ENCODE measurements at regions not wholly inside any gene's neighbourhood (a gene's known extent, or its start where the extent isn't known, plus 50 kb on each side); places are given as distances from the start of the nearest gene placed in this dataset.

DNA sequence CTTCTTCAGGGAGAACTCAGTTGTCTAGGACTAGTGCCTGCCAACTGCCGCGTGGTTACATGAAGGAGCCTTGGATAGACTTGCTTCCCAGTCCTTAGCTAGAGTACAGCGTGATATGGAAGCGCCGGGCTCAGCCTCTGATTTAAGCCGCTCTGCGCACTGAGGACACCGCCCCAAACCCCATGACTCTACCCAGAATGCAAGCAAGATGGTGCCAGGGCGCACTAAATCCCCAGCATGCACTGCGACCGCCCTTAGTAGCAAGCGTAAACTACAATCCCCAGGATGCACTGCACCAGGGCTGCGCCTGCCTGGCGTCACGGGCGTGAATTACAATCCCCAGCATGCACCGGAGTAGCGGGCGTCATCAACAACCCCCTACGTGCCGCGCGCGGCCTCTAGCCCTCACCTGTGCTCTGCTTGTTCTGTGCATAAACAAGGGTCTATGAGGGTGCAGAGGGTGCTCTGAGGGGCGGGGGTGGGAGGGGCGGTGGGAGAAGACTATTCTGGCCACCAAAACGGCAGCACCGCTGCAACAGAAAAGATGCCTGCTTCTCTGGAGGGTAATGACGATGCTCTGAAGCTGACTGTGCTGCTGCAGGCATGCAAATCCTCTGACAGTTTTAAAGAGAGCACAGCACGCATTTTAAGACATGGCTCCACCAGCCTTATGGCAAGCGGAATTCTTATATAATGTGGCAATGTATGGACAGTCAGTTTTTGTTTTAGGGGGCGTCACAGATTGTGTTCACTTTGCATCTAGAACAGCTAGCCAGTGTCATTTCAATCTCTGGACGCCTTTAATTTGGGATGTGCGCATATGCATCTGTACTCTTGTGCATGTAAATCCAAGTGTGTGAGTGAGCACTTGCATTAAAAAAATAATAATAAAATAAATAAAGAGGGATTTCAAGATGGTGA is 282.5 kb upstream of the MYT1L start:
- Mint-ChIP-seq H3K27me3 (peaks cover 13% of the 10 kb centered on the region), H3K27ac (peak overlapping the region; percentile 82)

DNA sequence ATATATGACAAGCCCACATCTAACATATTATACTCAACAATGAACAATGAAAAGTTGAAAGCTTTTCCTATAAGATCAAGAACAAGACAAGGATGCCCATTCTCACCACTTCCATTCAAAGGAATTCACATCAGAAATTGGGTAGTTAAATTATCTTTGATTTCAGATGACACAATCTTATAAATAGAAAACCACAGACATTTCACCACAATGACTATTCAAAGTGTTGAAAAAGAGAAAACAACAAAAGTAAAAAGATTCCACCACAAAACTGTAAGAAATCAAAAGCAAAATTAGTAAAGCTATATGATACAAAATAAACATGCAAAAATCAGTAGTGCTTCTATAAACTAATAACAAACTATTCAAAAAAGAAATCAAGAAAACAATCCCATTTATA is 279.7 kb upstream of the MYT1L start:
- no peak overlapping the region for H3K27ac Mint-ChIP-seq
- DNase-seq: no peak
- intact Hi-C loops (cut with micrococcal nuclease): loop anchor here (5.0 to 10.0 kb wide), 2 partner anchors 767 to 964 kb away; partner anchors contain the start of genes EIPR1, RPS7 and TRAPPC12
- peaks cover 9% of the 10 kb centered on the region for H3K9me3 Mint-ChIP-seq
- no peak overlapping the region for H3K4me3 Mint-ChIP-seq
- peaks cover 4% of the 10 kb centered on the region for H3K4me1 Mint-ChIP-seq
- H3K36me3 Mint-ChIP-seq (ENCODE audit: low read depth): peaks cover 3% of the 10 kb centered on the region
- H3K27me3 Mint-ChIP-seq: peaks cover 2% of the 10 kb centered on the region

More for the DNA sequence above, 282.5 kb upstream of the MYT1L start:
- H3K36me3 Mint-ChIP-seq (ENCODE audit: low read depth): peaks cover 3% of the 10 kb centered on the region
- DNase-seq: peak; percentile 97
- peak overlapping the region; percentile 84 for H3K4me3 Mint-ChIP-seq
- peaks cover 9% of the 10 kb centered on the region for H3K9me3 Mint-ChIP-seq
- intact Hi-C loops (cut with micrococcal nuclease): loop anchor here (1.0 to 10.0 kb wide), 4 partner anchors 33 to 961 kb away; partner anchors contain the start of genes EIPR1, RPS7 and TRAPPC12
- peaks cover 4% of the 10 kb centered on the region for H3K4me1 Mint-ChIP-seq

DNA sequence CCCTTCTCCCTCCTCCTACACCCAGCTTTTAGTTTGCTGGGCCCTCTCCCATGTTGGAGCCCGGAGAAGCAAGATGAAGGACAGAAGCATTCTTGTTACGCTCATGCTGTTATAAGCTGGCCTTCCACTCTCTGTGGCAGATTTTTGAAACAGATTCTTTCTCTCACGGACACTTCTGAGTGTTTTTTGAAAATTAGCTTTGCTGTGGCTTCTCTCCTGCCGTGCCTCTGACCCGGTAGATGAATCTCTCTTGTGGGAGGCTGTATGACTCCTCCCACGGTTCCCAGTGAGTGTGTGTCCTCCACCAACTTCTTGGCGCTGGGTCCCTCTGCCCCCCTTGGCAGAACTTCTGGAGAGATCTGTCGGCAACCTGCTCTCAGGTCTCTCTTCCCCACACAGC is 269.3 kb upstream of the MYT1L start:
- H3K4me1 Mint-ChIP-seq: no peaks in the 10 kb centered on the region
- H3K36me3 Mint-ChIP-seq (ENCODE audit: low read depth): no peaks in the 10 kb centered on the region

DNA sequence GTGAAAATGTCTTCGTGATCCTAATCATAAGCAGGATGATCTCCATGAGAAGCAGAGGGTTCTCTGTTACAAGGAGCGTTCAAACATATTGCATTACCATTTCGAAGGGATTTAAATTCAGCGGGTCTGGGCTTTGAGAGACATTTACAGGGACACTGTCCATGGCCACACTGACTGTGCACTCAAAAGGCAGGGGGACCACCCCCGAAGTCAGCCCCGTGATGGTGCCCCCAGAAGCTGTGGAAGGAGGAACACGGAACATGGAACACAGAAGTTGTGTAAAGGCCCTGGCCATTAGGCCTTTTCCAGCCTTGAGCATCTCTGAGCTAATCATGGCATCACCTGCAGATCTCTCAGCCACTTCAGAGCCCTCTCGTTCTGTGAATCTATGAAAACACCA is 268.4 kb upstream of the MYT1L start:
- Mint-ChIP-seq H3K27ac (no peak overlapping the region), H3K4me1 (no peaks in the 10 kb centered on the region), H3K27me3 (peaks cover 11% of the 10 kb centered on the region), H3K36me3 (ENCODE audit: low read depth) (no peaks in the 10 kb centered on the region), H3K9me3 (peaks cover 3% of the 10 kb centered on the region), H3K4me3 (no peak overlapping the region)
- intact Hi-C loops (cut with micrococcal nuclease): no loop called here
- DNase-seq: no peak

More for the DNA sequence above, 269.3 kb upstream of the MYT1L start:
- Mint-ChIP-seq H3K27ac (no peak overlapping the region), H3K9me3 (peaks cover 3% of the 10 kb centered on the region), H3K4me3 (no peak overlapping the region), H3K27me3 (peaks cover 11% of the 10 kb centered on the region)
- intact Hi-C loops (cut with micrococcal nuclease): no loop called here
- DNase-seq: no peak

DNA sequence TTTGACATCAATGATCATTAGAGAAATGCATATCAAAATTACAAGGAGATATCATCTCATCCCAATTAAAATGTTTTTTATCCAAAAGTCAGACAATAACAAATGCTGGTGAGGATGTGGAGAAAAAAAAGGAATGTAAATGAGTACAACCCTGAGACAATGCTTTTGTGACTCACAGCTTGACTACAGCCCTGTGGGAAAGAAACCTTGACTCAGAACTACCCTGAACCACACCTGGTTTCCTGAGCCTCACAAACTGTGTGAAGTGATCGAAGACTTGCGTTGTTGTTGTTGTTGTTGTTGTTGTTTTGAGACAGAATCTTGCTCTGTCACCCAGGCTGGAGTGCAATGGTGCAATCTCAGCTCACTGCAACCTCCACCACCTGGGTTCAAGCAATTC is 266.6 kb upstream of the MYT1L start:
- intact Hi-C loops (cut with micrococcal nuclease): no loop called here
- Mint-ChIP-seq H3K4me3 (no peak overlapping the region), H3K4me1 (no peaks in the 10 kb centered on the region), H3K36me3 (ENCODE audit: low read depth) (no peaks in the 10 kb centered on the region), H3K27me3 (peaks cover 12% of the 10 kb centered on the region), H3K27ac (no peak overlapping the region), H3K9me3 (peaks cover 3% of the 10 kb centered on the region)
- no peak for DNase-seq

DNA sequence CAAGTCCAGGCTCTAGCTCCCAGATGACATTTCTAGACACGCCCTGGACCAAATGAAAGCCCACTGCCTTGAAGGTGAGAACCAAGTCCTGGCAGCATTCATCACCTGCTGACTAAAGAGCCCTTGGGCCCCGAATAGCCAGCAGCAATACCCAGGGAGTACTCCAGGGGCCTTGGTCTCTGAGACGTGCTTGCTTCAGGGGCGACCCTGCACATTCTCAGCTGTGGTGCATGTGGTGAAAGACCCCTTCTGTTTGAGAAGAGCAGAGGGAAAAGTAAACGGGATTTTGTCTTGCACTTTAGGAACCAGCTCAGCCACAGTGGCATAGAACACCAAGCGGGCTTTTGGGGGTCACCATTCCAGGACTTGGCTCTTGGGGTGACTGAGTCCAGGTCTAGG is 260.5 kb upstream of the MYT1L start:
- Mint-ChIP-seq H3K4me1 (no peaks in the 10 kb centered on the region), H3K9me3 (peaks cover 3% of the 10 kb centered on the region), H3K36me3 (ENCODE audit: low read depth) (no peaks in the 10 kb centered on the region), H3K27ac (no peak overlapping the region), H3K27me3 (peaks cover 9% of the 10 kb centered on the region), H3K4me3 (no peak overlapping the region)
- intact Hi-C loops (cut with micrococcal nuclease): no loop called here
- no peak for DNase-seq

DNA sequence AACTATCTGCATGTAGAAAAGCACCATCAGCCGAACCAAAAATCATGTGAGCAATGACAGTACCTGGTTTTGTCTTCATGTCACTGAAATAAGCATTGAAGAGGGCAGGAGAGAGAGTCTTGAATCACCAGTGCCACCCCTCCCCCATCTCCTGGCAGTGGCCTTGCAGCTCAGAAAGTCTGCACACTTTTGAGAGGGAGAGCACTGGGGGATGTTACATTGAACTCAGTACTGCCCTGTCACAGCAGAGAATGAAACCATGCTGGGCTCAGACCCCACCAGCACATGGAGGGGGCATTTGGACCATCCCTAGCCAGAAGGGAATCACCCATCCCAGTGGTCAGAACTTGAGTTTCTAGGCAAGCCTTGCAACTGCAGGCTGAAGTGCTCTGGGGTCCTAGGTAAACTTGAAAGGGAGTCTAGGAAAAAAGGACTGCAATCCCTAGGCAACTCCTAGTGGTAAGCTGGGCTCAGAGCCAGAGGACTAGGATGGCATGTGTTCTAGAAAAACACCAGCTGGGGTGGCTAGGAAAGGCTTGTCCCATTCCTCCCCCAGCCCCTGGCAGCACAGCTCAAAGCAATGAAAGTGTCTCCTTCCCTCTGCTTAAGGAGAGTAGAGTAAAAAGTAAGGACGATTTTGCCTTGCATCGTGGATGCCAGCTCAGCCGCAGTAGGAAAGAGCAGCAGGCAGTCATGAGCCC is 259.9 kb upstream of the MYT1L start:
- Mint-ChIP-seq H3K9me3 (peaks cover 5% of the 10 kb centered on the region), H3K4me1 (no peaks in the 10 kb centered on the region), H3K4me3 (no peak overlapping the region), H3K27me3 (peaks cover 8% of the 10 kb centered on the region), H3K36me3 (ENCODE audit: low read depth) (no peaks in the 10 kb centered on the region), H3K27ac (no peak overlapping the region)
- intact Hi-C loops (cut with micrococcal nuclease): no loop called here
- no peak for DNase-seq

DNA sequence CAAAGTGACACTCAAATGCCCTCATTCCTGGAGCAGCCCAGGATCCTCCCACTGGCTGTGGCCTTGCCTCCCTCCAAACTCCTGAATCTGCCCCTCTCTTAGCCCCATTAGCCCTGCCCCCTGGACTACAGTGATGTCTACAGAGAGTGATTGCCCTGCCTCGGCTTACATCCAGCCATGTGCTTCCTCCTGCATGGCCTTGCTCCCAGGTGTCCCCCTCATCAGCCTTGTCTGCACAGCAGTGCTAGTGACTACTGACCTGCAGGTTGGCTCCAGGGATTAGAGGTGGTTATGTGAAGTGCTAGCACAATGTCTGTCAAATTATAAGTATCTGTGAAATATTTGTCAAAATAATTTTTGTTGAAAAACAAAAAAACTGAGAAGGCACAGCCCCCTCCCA is 259.1 kb upstream of the MYT1L start:
- intact Hi-C loops (cut with micrococcal nuclease): no loop called here
- Mint-ChIP-seq H3K27me3 (peaks cover 5% of the 10 kb centered on the region), H3K4me3 (no peak overlapping the region), H3K4me1 (no peaks in the 10 kb centered on the region), H3K9me3 (peaks cover 3% of the 10 kb centered on the region), H3K27ac (no peak overlapping the region), H3K36me3 (ENCODE audit: low read depth) (no peaks in the 10 kb centered on the region)
- no peak for DNase-seq

DNA sequence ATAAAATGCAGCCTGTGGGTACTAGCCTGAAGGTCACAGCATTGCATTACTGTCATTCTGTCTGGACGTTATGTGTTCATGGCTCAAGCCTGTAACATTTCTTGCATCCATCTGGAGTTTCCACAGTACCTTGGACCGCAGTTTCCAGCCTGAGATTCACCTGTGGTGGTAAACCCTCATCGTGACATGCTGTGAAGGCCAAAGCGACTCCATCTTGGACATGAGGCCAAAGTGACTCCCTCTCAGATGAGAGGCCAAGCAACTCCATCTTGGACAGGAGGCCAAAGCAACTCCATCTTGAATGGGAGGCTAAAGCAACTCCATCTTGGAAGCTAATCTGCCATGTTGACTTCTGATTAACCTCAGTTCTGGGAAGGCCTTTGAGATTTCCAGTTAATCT is 257.7 kb upstream of the MYT1L start:
- Mint-ChIP-seq H3K36me3 (ENCODE audit: low read depth) (no peaks in the 10 kb centered on the region), H3K27me3 (peaks cover 2% of the 10 kb centered on the region), H3K4me1 (no peaks in the 10 kb centered on the region), H3K27ac (no peak overlapping the region), H3K4me3 (no peak overlapping the region), H3K9me3 (peaks cover 3% of the 10 kb centered on the region)
- DNase-seq: no peak
- intact Hi-C loops (cut with micrococcal nuclease): no loop called here

DNA sequence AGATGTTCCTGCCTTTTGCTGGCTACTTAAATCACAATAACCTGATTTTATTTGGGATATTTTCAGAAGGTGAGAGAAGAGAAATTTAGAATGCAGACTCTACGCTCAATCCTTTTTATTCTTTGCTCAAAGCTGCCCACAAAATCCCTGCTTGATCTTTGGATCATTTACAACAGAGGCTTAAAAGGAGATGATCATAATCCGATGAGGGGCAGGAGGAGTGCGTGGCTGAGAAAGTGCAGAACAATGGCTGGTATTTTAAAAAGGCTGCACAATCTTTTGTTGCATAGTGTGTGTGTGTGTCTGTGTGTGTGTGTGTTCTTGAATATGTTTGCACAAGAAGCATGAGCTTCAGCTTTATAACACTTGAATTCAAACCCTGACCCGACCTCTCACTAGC is 256.3 kb upstream of the MYT1L start:
- intact Hi-C loops (cut with micrococcal nuclease): no loop called here
- Mint-ChIP-seq H3K4me1 (no peaks in the 10 kb centered on the region), H3K27me3 (no peaks in the 10 kb centered on the region), H3K4me3 (no peak overlapping the region), H3K36me3 (ENCODE audit: low read depth) (no peaks in the 10 kb centered on the region), H3K27ac (no peak overlapping the region), H3K9me3 (peaks cover 3% of the 10 kb centered on the region)
- DNase-seq: no peak

DNA sequence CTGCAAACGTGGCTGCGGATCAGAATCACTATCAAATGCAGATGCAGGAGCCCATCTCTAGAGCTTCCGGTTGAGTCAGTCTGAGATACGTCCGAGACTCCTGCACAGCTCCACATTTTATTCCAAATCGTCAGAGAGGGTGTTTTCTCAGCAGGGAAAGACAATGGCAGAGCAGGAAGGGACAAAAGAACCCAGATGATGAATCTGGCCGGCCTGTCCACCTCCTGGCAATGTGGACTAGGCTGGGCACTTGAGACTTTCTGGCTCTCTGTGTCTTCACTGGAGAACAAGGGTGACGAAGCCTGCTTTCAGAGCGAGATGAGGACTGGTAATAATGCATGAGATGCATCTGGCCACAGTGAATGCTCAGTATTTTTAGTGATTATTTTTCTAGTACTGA is 255.9 kb upstream of the MYT1L start:
- intact Hi-C loops (cut with micrococcal nuclease): no loop called here
- no peak for DNase-seq

DNA sequence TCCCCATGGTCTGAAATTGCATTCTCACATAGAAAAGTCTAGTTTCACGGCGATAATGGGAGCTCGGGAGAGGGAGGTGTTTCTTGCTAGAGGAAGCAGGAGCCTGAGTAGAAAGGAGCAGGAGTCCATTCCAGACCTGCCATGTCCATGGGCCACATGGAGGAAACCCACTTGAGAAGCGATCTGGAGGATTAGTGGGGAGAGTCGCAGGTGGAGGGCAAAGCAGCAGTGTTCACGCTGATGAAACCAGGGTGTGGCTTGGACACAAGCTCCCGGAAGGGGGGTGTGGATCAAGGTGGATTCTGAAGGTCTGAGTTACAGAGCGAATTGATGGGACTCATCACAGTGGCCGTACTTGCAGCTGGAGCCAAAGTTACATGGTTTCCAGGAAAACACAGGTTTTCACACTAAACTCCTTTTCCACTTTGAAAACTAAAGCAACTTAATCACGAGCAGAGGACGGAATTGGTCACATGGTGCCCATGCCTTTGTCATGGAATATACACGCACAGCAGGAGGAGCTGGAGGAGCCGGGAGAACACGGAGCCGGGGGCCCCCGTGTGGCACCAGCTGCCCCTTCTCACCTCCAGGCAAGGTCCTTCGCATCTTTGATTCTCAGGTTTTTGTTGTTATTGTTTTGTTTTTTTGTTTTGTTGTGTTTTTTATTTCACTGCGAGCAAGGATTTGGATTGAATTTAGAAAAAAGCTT is 255.1 kb upstream of the MYT1L start:
- no peaks in the 10 kb centered on the region for H3K27me3 Mint-ChIP-seq
- H3K4me3 Mint-ChIP-seq: no peak overlapping the region
- no peak for DNase-seq
- H3K36me3 Mint-ChIP-seq (ENCODE audit: low read depth): no peaks in the 10 kb centered on the region
- H3K9me3 Mint-ChIP-seq: peaks cover 3% of the 10 kb centered on the region
- no peak overlapping the region for H3K27ac Mint-ChIP-seq
- no peaks in the 10 kb centered on the region for H3K4me1 Mint-ChIP-seq
- intact Hi-C loops (cut with micrococcal nuclease): no loop called here

More for the DNA sequence above, 255.9 kb upstream of the MYT1L start:
- peaks cover 3% of the 10 kb centered on the region for H3K9me3 Mint-ChIP-seq
- H3K4me1 Mint-ChIP-seq: no peaks in the 10 kb centered on the region
- no peak overlapping the region for H3K27ac Mint-ChIP-seq
- no peaks in the 10 kb centered on the region for H3K27me3 Mint-ChIP-seq
- H3K36me3 Mint-ChIP-seq (ENCODE audit: low read depth): no peaks in the 10 kb centered on the region
- H3K4me3 Mint-ChIP-seq: no peak overlapping the region

DNA sequence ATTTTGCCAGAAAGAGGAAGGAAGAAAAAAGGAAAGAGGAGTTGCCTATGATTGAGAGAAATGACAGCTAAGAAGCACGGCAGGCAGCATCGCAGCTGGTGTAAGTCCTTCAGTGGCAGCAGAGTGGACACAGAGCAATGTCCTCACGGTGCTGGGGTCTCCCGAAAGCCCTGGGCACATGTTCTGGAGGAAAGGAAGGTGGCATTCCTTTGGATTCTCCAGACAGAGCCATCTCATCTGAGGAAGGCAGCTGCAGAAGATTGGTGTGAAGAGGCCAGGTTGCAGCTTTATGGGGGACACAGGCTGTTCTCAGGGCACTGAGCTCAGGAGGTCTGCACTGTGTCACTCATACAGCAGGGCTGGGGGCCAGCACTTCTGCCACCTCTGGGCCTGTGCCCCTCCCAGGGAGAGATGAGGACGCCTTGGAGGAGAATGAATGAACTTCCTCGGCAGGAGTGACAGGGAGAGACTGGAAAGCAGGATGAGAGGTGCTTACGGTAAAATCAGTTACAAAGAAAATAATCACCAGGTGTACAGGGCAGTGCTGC is 252.0 kb upstream of the MYT1L start:
- H3K4me3 Mint-ChIP-seq: no peak overlapping the region
- no peak overlapping the region for H3K27ac Mint-ChIP-seq
- H3K4me1 Mint-ChIP-seq: no peaks in the 10 kb centered on the region
- no peaks in the 10 kb centered on the region for H3K27me3 Mint-ChIP-seq
- no peak for DNase-seq
- intact Hi-C loops (cut with micrococcal nuclease): no loop called here
- peaks cover 3% of the 10 kb centered on the region for H3K9me3 Mint-ChIP-seq
- no peaks in the 10 kb centered on the region for H3K36me3 Mint-ChIP-seq (ENCODE audit: low read depth)
